ENCODE measurements at regions not wholly inside any gene's neighbourhood (a gene's known extent, or its start where the extent isn't known, plus 50 kb on each side); places are given as distances from the start of the nearest gene placed in this dataset.

DNA sequence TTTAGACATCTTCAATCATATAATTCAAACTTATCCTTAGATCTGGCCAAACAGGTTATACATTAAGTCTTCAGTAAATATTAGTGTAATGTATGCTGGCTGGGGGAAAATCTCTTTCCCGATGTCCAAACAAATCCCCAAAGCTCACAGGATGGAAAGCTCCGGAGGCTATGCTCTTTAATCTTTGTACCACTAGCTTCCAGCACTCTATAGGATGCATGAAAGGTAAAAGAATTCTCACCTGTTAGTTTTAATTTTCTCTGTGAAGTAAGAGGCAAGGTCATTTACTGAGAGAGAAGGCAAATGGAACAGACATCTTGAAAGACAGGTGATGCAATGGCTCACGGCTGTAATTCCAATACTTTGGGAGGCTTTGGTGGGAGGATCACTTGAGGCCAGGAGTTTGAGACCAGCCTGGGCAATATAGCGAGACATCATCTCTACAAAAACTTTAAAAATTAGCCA is 99.8 kb upstream of the KIF5B start:
- H3K9me3 ChIP-seq (ENCODE audit: control insufficient read depth in 3 of 3, low read length in 3 of 3): peaks cover 0 to 2% (median 0%) of the 10 kb centered on the region in 3 donors
- no peaks in the 10 kb centered on the region for H3K27me3 ChIP-seq (ENCODE audit: control insufficient read depth in 3 of 3, insufficient read depth in 3 of 3, low read length in 3 of 3)
- H3K27ac ChIP-seq (ENCODE audit: low read depth, low read length): no peak overlapping the region
- H3K36me3 ChIP-seq (ENCODE audit: control insufficient read depth in 3 of 3, insufficient read depth in 3 of 3, low read length in 3 of 3): no peaks in the 10 kb centered on the region
- no peak overlapping the region for H3K4me3 ChIP-seq (ENCODE audit: low read length in 3 of 3)
- no peak overlapping the region for H3K9ac ChIP-seq (ENCODE audit: low read depth in 1 of 3, low read length in 3 of 3)
- no peaks in the 10 kb centered on the region for H3K4me1 ChIP-seq (ENCODE audit: control insufficient read depth in 3 of 3, insufficient read depth in 3 of 3, low read length in 3 of 3)

DNA sequence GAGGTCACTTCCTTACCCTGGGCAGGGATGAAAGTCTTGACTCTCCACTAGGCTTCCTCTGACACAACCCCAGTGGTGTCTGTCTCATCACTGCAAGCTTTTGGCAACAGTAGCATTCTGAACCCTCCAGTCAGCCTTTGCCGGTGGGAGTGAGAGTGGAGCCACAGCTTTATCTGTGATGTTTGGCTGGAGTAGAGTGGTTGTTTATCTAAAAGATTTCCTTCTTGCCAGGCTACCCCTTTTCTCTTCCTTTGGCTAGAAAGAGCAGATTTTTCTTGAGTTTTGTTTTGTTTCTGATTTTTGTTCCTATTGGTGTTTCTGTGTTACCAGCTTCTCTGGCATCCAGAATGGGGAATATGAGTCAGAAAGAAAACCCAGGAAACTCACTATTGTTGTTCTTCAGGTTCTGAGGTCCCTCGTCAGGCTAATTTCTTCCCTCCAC is 98.9 kb upstream of the KIF5B start:
- Histone ChIP-seq H3K27ac (ENCODE audit: low read depth, low read length) (no peak overlapping the region), H3K4me1 (ENCODE audit: control insufficient read depth in 3 of 3, insufficient read depth in 3 of 3, low read length in 3 of 3) (peaks cover 0 to 2% (median 0%) of the 10 kb centered on the region in 3 donors)

DNA sequence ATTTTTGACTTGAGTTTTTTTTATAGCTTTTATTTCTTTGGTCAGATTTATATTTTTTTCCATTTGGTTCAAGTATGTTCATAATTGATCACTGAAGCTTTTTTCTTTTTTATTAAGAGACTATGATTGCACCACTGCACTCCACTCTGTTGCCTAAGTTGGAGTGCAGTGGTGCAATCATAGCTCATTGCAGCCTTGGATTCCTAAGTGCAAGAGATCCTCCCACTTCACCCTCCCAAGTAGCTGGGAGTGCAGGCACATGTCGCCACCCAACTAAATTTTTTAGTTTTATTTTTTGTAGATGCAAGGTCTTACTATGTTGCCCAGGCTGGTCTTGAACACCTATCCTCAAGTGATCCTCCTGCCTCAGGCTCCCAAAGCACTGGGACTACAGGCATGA is 97.7 kb upstream of the KIF5B start:
- Histone ChIP-seq H3K27ac (ENCODE audit: low read depth, low read length) (no peak overlapping the region), H3K27me3 (ENCODE audit: control insufficient read depth in 3 of 3, insufficient read depth in 3 of 3, low read length in 3 of 3) (no peaks in the 10 kb centered on the region), H3K9me3 (ENCODE audit: control insufficient read depth in 3 of 3, low read length in 3 of 3) (peaks cover 0 to 2% (median 0%) of the 10 kb centered on the region in 3 donors), H3K4me1 (ENCODE audit: control insufficient read depth in 3 of 3, insufficient read depth in 3 of 3, low read length in 3 of 3) (peaks cover 6 to 12% (median 7%) of the 10 kb centered on the region in 3 donors), H3K36me3 (ENCODE audit: control insufficient read depth in 3 of 3, insufficient read depth in 3 of 3, low read length in 3 of 3) (no peaks in the 10 kb centered on the region), H3K4me3 (ENCODE audit: low read length in 3 of 3) (no peak overlapping the region), H3K9ac (ENCODE audit: low read depth in 1 of 3, low read length in 3 of 3) (no peak overlapping the region)

More for the DNA sequence above, 98.9 kb upstream of the KIF5B start:
- Histone ChIP-seq H3K27me3 (ENCODE audit: control insufficient read depth in 3 of 3, insufficient read depth in 3 of 3, low read length in 3 of 3) (no peaks in the 10 kb centered on the region), H3K9me3 (ENCODE audit: control insufficient read depth in 3 of 3, low read length in 3 of 3) (peaks cover 0 to 2% (median 0%) of the 10 kb centered on the region in 3 donors), H3K4me3 (ENCODE audit: low read length in 3 of 3) (no peak overlapping the region), H3K9ac (ENCODE audit: low read depth in 1 of 3, low read length in 3 of 3) (no peak overlapping the region), H3K36me3 (ENCODE audit: control insufficient read depth in 3 of 3, insufficient read depth in 3 of 3, low read length in 3 of 3) (no peaks in the 10 kb centered on the region)

GRCh38 chr10:32153252-32153651 is 97.0 kb upstream of the KIF5B start:
- Histone ChIP-seq H3K9ac (ENCODE audit: low read depth in 1 of 3, low read length in 3 of 3) (no peak overlapping the region), H3K4me3 (ENCODE audit: low read length in 3 of 3) (no peak overlapping the region), H3K27ac (ENCODE audit: low read depth, low read length) (no peak overlapping the region), H3K27me3 (ENCODE audit: control insufficient read depth in 3 of 3, insufficient read depth in 3 of 3, low read length in 3 of 3) (no peaks in the 10 kb centered on the region), H3K4me1 (ENCODE audit: control insufficient read depth in 3 of 3, insufficient read depth in 3 of 3, low read length in 3 of 3) (peaks cover 6 to 12% (median 8%) of the 10 kb centered on the region in 3 donors), H3K9me3 (ENCODE audit: control insufficient read depth in 3 of 3, low read length in 3 of 3) (peaks cover 0 to 2% (median 0%) of the 10 kb centered on the region in 3 donors), H3K36me3 (ENCODE audit: control insufficient read depth in 3 of 3, insufficient read depth in 3 of 3, low read length in 3 of 3) (no peaks in the 10 kb centered on the region)

- no peaks in the 10 kb centered on the region for H3K36me3 ChIP-seq (ENCODE audit: control insufficient read depth in 3 of 3, insufficient read depth in 3 of 3, low read length in 3 of 3)
- H3K4me1 ChIP-seq (ENCODE audit: control insufficient read depth in 3 of 3, insufficient read depth in 3 of 3, low read length in 3 of 3): peaks cover 6 to 12% (median 8%) of the 10 kb centered on the region in 3 donors
- no peak overlapping the region for H3K27ac ChIP-seq (ENCODE audit: low read depth, low read length)
- H3K9ac ChIP-seq (ENCODE audit: low read depth in 1 of 3, low read length in 3 of 3): no peak overlapping the region
- no peaks in the 10 kb centered on the region for H3K27me3 ChIP-seq (ENCODE audit: control insufficient read depth in 3 of 3, insufficient read depth in 3 of 3, low read length in 3 of 3)
- peaks cover 0 to 2% (median 0%) of the 10 kb centered on the region in 3 donors for H3K9me3 ChIP-seq (ENCODE audit: control insufficient read depth in 3 of 3, low read length in 3 of 3)
- no peak overlapping the region for H3K4me3 ChIP-seq (ENCODE audit: low read length in 3 of 3)
Measured at GRCh38 chr10:32151871-32152270, 95.6 kb upstream of the KIF5B start.

GRCh38 chr10:32150532-32151101 is 94.4 kb upstream of the KIF5B start:
- Histone ChIP-seq H3K9ac (ENCODE audit: low read depth in 1 of 3, low read length in 3 of 3) (no peak overlapping the region), H3K4me3 (ENCODE audit: low read length in 3 of 3) (no peak overlapping the region), H3K4me1 (ENCODE audit: control insufficient read depth in 3 of 3, insufficient read depth in 3 of 3, low read length in 3 of 3) (peaks cover 6 to 12% (median 8%) of the 10 kb centered on the region in 3 donors), H3K27ac (ENCODE audit: low read depth, low read length) (no peak overlapping the region), H3K27me3 (ENCODE audit: control insufficient read depth in 3 of 3, insufficient read depth in 3 of 3, low read length in 3 of 3) (no peaks in the 10 kb centered on the region), H3K9me3 (ENCODE audit: control insufficient read depth in 3 of 3, low read length in 3 of 3) (peaks cover 0 to 2% (median 0%) of the 10 kb centered on the region in 3 donors), H3K36me3 (ENCODE audit: control insufficient read depth in 3 of 3, insufficient read depth in 3 of 3, low read length in 3 of 3) (no peaks in the 10 kb centered on the region)

DNA sequence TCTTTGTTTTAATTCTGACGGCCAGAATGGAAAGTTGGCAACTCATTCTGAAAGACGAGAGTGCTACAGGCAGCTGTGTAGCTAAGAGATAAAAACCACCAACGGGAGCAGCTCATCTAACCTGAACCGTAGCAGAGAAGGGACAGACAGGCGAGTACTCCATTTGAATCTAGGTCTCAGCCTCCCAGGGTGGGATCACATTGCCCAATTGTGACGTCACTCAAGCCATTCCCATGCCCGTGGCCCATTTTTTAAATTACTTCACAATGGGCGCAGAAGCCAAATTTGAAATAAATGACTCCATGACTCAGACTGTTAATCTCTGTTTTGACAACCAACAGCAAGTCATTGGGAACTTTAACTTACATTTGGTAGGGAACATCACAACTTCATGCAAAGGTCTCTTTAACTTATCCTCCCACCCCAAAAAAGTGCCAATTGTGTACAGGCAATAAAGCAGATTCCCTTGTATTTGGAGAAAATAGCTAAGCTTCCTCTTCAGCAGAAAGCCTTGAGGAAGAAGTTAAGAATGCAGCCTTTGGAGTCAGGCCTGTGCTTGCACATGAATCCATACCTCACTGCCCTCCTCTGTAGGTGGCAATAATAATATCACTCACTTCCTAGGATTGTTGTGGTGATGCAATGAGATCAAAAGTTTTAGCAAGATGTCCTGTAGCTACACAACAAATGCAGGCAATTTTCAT is 93.2 kb upstream of the KIF5B start:
- Histone ChIP-seq H3K9me3 (ENCODE audit: control insufficient read depth in 3 of 3, low read length in 3 of 3) (peaks cover 0 to 2% (median 0%) of the 10 kb centered on the region in 3 donors), H3K36me3 (ENCODE audit: control insufficient read depth in 3 of 3, insufficient read depth in 3 of 3, low read length in 3 of 3) (no peaks in the 10 kb centered on the region), H3K27ac (ENCODE audit: low read depth, low read length) (peak overlapping the region; percentile 76), H3K4me3 (ENCODE audit: low read length in 3 of 3) (peak overlapping the region in 1 of 3 donors; percentile 23), H3K4me1 (ENCODE audit: control insufficient read depth in 3 of 3, insufficient read depth in 3 of 3, low read length in 3 of 3) (peaks cover 6 to 12% (median 8%) of the 10 kb centered on the region in 3 donors), H3K9ac (ENCODE audit: low read depth in 1 of 3, low read length in 3 of 3) (peak overlapping the region in 2 of 3 donors; percentile 27 to 36), H3K27me3 (ENCODE audit: control insufficient read depth in 3 of 3, insufficient read depth in 3 of 3, low read length in 3 of 3) (no peaks in the 10 kb centered on the region)

- peak overlapping the region; percentile 76 for H3K27ac ChIP-seq (ENCODE audit: low read depth, low read length)
- H3K4me1 ChIP-seq (ENCODE audit: control insufficient read depth in 3 of 3, insufficient read depth in 3 of 3, low read length in 3 of 3): peaks cover 6 to 12% (median 8%) of the 10 kb centered on the region in 3 donors
- H3K9me3 ChIP-seq (ENCODE audit: control insufficient read depth in 3 of 3, low read length in 3 of 3): peaks cover 0 to 2% (median 0%) of the 10 kb centered on the region in 3 donors
- H3K4me3 ChIP-seq (ENCODE audit: low read length in 3 of 3): no peak overlapping the region
- peak overlapping the region in 1 of 3 donors; percentile 27 for H3K9ac ChIP-seq (ENCODE audit: low read depth in 1 of 3, low read length in 3 of 3)
- no peaks in the 10 kb centered on the region for H3K36me3 ChIP-seq (ENCODE audit: control insufficient read depth in 3 of 3, insufficient read depth in 3 of 3, low read length in 3 of 3)
- no peaks in the 10 kb centered on the region for H3K27me3 ChIP-seq (ENCODE audit: control insufficient read depth in 3 of 3, insufficient read depth in 3 of 3, low read length in 3 of 3)
Measured at GRCh38 chr10:32148864-32149251, 92.6 kb upstream of the KIF5B start.

GRCh38 chr10:32147730-32148129 is 91.5 kb upstream of the KIF5B start:
- no peaks in the 10 kb centered on the region for H3K36me3 ChIP-seq (ENCODE audit: control insufficient read depth in 3 of 3, insufficient read depth in 3 of 3, low read length in 3 of 3)
- no peak overlapping the region for H3K4me3 ChIP-seq (ENCODE audit: low read length in 3 of 3)
- no peaks in the 10 kb centered on the region for H3K9me3 ChIP-seq (ENCODE audit: control insufficient read depth in 3 of 3, low read length in 3 of 3)
- no peak overlapping the region for H3K9ac ChIP-seq (ENCODE audit: low read depth in 1 of 3, low read length in 3 of 3)
- no peaks in the 10 kb centered on the region for H3K27me3 ChIP-seq (ENCODE audit: control insufficient read depth in 3 of 3, insufficient read depth in 3 of 3, low read length in 3 of 3)
- H3K4me1 ChIP-seq (ENCODE audit: control insufficient read depth in 3 of 3, insufficient read depth in 3 of 3, low read length in 3 of 3): peaks cover 6 to 12% (median 8%) of the 10 kb centered on the region in 3 donors
- no peak overlapping the region for H3K27ac ChIP-seq (ENCODE audit: low read depth, low read length)

- Histone ChIP-seq H3K27ac (ENCODE audit: low read depth, low read length) (no peak overlapping the region), H3K9ac (ENCODE audit: low read depth in 1 of 3, low read length in 3 of 3) (no peak overlapping the region), H3K9me3 (ENCODE audit: control insufficient read depth in 3 of 3, low read length in 3 of 3) (no peaks in the 10 kb centered on the region), H3K4me3 (ENCODE audit: low read length in 3 of 3) (no peak overlapping the region), H3K4me1 (ENCODE audit: control insufficient read depth in 3 of 3, insufficient read depth in 3 of 3, low read length in 3 of 3) (peaks cover 6 to 12% (median 8%) of the 10 kb centered on the region in 3 donors), H3K36me3 (ENCODE audit: control insufficient read depth in 3 of 3, insufficient read depth in 3 of 3, low read length in 3 of 3) (no peaks in the 10 kb centered on the region), H3K27me3 (ENCODE audit: control insufficient read depth in 3 of 3, insufficient read depth in 3 of 3, low read length in 3 of 3) (no peaks in the 10 kb centered on the region)
Measured at GRCh38 chr10:32146166-32146565, 89.9 kb upstream of the KIF5B start.
